ENCODE measurements at regions not wholly inside any gene's neighbourhood (a gene's known extent, or its start where the extent isn't known, plus 50 kb on each side); places are given as distances from the start of the nearest gene placed in this dataset.

DNA sequence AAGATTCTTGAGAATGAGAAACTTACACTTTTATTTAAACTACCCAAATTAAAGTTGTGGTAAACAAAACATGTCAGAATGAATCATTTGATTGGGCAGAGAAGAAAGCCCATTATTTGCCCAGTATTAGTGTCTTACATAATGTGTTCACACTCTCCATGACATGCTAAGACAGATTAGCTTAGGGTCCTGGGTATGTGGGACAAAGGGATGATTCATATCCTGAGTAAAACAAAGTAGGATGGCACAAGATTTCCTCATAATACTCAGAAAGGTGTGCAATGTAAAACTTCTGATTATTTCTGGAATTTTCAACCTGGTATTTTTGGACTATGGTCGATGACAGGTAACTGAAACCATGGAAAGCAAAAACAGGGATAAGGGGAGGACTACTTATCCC, 183.9 kb upstream of the POU5F2 start:
- TF ChIP-seq CTCF (IDR thresholded peaks at IDR 0.05) (no peak), POLR2A (IDR thresholded peaks at IDR 0.05) (no peak)

All from lower leg skin (tissue), 3 donors.